Peyer's patch (tissue), 4 donors: ENCODE measurements at regions not wholly inside any gene's neighbourhood (a gene's known extent, or its start where the extent isn't known, plus 50 kb on each side); places are given as distances from the start of the nearest gene placed in this dataset.

Experiments
- DNase-seq, 3 donors: peaks; one replicate each; pipeline ENCODE4 v3.0.0-alpha.2; 2017 to 2019
- H3K27ac ChIP-seq, 4 donors: fragments of 200-600 bp; sonication (generic); one replicate each; pipeline ENCODE4 v1.5.1; 2016 to 2019
- H3K27me3 ChIP-seq, 2 donors: fragments of 200-600 bp; sonication (generic); one replicate each; pipeline ENCODE4 v1.5.1; 2019
- H3K36me3 ChIP-seq, 3 donors: fragments of 200-600 bp; sonication (generic); one replicate each; pipeline ENCODE4 v1.5.1; 2016 to 2019
- H3K4me1 ChIP-seq, 4 donors: fragments of 200-600 bp; sonication (generic); one replicate each; pipeline ENCODE4 v1.5.1; 2016 to 2019
- H3K4me3 ChIP-seq, 4 donors: fragments of 200-600 bp; sonication (generic); 1 replicate in 3 of 4; 2 replicates in 1 of 4; pipeline ENCODE4 v1.5.1; 2016 to 2019; ENCODE audit warnings: mild to moderate bottlenecking in 1 of 4
- H3K9me3 ChIP-seq, 4 donors: fragments of 200-600 bp; sonication (generic); one replicate each; pipeline ENCODE4 v1.5.1; 2016 to 2019; ENCODE audit warnings: mild to moderate bottlenecking in 1 of 4
- POLR2A ChIP-seq, 2 donors: fragments of 450-650 bp; IDR thresholded peaks; one replicate each; pipeline ENCODE4 v1.5.1; 2017; ENCODE audit warnings: antibody characterized with exemption in 2 of 2, mild to moderate bottlenecking in 2 of 2, moderate library complexity in 2 of 2
- TF ChIP-seq, protein P1 (sequence below), 6 experiments: fragments of 450-650 bp in 4 of 6; fragments of 200-600 bp in 2 of 6; sonication (generic) in 1 of 6; IDR thresholded peaks; one replicate each; pipeline ENCODE4 v1.5.1; 2017 to 2019; ENCODE audit warnings: antibody characterized with exemption in 6 of 6, mild to moderate bottlenecking in 3 of 6, moderate library complexity in 1 of 6

DNA sequence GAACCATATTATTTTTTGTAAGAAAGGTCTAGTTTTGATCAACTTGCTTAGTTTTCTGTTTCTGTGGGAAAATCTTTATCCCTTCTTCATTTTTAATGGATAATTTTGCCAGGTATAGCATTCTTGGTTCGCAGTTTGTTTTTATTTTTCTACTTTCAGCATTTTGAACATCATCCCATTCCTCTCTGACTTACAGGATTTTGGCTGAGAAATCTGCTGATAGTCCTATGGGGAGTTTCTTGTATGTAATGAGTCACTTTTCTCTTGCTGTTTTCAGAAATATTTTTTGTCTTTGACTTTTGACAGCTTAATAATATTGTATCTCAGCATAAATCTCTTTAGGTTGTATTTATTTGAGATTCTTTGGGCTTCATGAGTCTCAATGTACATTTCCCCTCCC is 389.1 kb downstream of the PBX1 start:
- no peaks in the 10 kb centered on the region for H3K9me3 ChIP-seq
- no peak overlapping the region for H3K27ac ChIP-seq
- TF ChIP-seq, protein P1, sequence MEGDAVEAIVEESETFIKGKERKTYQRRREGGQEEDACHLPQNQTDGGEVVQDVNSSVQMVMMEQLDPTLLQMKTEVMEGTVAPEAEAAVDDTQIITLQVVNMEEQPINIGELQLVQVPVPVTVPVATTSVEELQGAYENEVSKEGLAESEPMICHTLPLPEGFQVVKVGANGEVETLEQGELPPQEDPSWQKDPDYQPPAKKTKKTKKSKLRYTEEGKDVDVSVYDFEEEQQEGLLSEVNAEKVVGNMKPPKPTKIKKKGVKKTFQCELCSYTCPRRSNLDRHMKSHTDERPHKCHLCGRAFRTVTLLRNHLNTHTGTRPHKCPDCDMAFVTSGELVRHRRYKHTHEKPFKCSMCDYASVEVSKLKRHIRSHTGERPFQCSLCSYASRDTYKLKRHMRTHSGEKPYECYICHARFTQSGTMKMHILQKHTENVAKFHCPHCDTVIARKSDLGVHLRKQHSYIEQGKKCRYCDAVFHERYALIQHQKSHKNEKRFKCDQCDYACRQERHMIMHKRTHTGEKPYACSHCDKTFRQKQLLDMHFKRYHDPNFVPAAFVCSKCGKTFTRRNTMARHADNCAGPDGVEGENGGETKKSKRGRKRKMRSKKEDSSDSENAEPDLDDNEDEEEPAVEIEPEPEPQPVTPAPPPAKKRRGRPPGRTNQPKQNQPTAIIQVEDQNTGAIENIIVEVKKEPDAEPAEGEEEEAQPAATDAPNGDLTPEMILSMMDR (IDR thresholded peaks at IDR 0.05), result no peak
- no peak for TF ChIP-seq POLR2A (IDR thresholded peaks at IDR 0.05)
- no peaks in the 10 kb centered on the region for H3K36me3 ChIP-seq
- H3K4me1 ChIP-seq, result no peaks in the 10 kb centered on the region
- H3K27me3 ChIP-seq, result no peaks in the 10 kb centered on the region
- H3K4me3 ChIP-seq, result no peak overlapping the region
- DNase-seq, result no peak

DNA sequence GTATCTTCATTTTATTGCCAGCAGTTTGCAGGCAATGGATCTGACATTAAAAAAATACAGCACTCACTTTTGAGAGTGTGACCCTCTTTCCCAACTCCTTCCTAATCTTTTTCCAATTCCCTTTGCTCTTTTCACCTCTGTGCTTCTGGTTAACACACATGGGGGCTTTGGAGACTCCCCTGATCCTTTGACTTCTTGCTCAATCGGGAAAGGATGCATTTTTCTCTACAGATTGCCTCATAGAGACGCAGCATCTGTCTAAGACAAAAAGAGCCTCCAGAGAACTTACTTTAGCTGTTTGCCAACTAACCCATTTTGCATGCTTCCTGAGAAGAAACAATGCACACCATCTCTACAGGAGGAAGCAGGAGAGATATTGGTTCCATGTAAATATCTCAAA is 378.3 kb downstream of the PBX1 start:
- H3K36me3 ChIP-seq, result no peaks in the 10 kb centered on the region
- no peaks in the 10 kb centered on the region for H3K9me3 ChIP-seq
- DNase-seq, result no peak
- no peak overlapping the region for H3K4me3 ChIP-seq
- H3K4me1 ChIP-seq, result no peaks in the 10 kb centered on the region
- no peak overlapping the region for H3K27ac ChIP-seq
- H3K27me3 ChIP-seq, result no peaks in the 10 kb centered on the region
- TF ChIP-seq, protein P1 (IDR thresholded peaks at IDR 0.05), result no peak
- TF ChIP-seq POLR2A (IDR thresholded peaks at IDR 0.05), result no peak

DNA sequence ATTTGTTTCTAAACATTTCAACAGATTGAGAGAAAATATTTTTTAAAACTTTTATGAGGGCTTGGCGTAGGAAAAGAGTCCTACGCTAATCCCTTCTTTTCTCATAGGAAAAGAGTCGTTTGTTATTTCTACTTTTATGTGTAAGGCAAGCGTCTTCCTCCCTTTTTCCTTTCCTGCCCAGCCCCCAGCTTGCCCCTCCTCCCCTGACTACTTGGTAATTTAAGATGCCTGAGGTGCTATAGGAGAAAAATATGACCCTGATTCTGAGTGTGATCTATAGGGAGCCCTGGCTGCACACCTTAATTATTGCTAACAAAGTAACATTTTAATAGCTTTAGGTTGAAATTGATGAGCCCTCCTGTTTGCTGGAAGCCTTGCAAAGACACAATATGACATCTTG is 373.6 kb downstream of the PBX1 start:
- no peak for TF ChIP-seq POLR2A (IDR thresholded peaks at IDR 0.05)
- TF ChIP-seq, protein P1 (IDR thresholded peaks at IDR 0.05), result no peak
- H3K27ac ChIP-seq, result no peak overlapping the region
- no peaks in the 10 kb centered on the region for H3K4me1 ChIP-seq
- no peak for DNase-seq
- no peaks in the 10 kb centered on the region for H3K36me3 ChIP-seq
- H3K4me3 ChIP-seq, result no peak overlapping the region
- no peaks in the 10 kb centered on the region for H3K27me3 ChIP-seq
- H3K9me3 ChIP-seq, result no peaks in the 10 kb centered on the region

DNA sequence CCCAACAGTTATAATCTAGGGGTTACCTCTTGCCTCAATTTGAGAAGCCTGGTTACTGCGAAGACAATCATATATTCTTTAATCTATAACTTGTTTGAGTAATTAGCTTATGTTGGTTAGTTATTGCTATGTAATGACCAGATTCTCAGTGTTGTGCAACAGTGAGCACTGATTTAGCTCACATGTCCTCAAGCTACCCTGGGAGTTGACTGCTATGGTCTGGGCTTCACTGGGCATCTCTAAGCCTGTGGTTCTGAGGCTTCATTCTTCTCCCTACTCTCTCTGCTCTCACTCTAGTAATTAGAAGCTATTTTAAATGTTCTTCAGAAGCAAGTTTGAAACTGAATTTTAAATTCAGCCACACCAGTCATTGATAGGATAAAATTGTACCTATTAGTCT is 371.8 kb downstream of the PBX1 start:
- H3K36me3 ChIP-seq, result no peaks in the 10 kb centered on the region
- TF ChIP-seq POLR2A (IDR thresholded peaks at IDR 0.05), result no peak
- TF ChIP-seq, protein P1 (IDR thresholded peaks at IDR 0.05), result no peak
- H3K27me3 ChIP-seq, result no peaks in the 10 kb centered on the region
- H3K4me3 ChIP-seq, result no peak overlapping the region
- no peaks in the 10 kb centered on the region for H3K4me1 ChIP-seq
- DNase-seq, result no peak
- H3K27ac ChIP-seq, result no peak overlapping the region
- H3K9me3 ChIP-seq, result no peaks in the 10 kb centered on the region

DNA sequence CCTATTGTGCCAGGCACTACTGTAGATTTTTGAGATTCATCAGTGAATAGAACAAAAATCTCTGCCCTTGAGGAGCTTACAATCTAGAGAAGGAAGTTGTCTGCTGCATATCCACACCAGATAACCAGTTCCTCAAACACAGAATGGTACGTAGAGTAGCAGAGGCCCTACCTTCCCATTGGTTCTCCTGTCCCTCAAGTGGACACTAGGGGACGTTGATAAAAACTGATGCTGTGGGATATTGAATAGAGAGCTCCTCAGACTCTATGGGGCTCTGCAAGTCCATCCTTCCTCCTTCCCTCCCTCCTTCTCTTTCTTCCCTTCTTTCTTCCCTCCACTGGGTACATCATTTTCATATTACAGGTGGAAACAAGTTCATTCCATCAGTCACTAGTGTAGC is 371.3 kb downstream of the PBX1 start:
- TF ChIP-seq, protein P1 (IDR thresholded peaks at IDR 0.05), result no peak
- no peak for TF ChIP-seq POLR2A (IDR thresholded peaks at IDR 0.05)
- no peaks in the 10 kb centered on the region for H3K36me3 ChIP-seq
- H3K27ac ChIP-seq, result no peak overlapping the region
- H3K4me3 ChIP-seq, result no peak overlapping the region
- H3K27me3 ChIP-seq, result no peaks in the 10 kb centered on the region
- no peaks in the 10 kb centered on the region for H3K4me1 ChIP-seq
- no peak for DNase-seq
- H3K9me3 ChIP-seq, result no peaks in the 10 kb centered on the region

DNA sequence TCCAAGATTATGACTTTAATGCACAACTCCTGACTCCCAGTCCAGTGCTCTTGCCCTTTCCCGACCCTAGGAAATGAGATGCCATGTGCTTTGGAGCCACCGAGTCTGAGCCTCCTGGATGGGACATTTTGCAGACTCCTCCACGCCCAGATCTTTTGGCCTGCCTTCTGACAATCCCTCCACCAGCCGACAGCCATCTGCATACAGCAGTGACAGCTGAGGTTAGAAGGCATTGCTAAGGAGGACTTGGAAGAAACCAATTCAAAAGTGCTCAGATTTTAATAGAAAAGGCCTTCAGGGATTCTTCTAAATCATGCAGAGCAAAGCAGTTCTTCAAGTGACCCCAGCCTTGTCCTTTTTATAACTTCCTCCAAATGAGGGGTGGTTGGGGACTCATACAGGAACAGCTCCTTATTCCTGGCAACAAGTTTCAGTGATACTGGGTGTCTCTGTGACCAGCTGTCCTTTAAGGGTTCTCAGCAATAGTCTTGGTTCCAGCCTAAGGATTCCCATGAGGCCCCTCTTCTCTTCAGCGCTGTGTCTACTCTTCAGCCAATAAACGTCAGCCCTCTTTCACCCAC is 369.3 kb downstream of the PBX1 start:
- H3K27me3 ChIP-seq, result no peaks in the 10 kb centered on the region
- H3K4me3 ChIP-seq, result no peak overlapping the region
- DNase-seq, result no peak
- no peaks in the 10 kb centered on the region for H3K4me1 ChIP-seq
- no peaks in the 10 kb centered on the region for H3K36me3 ChIP-seq
- no peak overlapping the region for H3K27ac ChIP-seq
- no peak for TF ChIP-seq POLR2A (IDR thresholded peaks at IDR 0.05)
- TF ChIP-seq, protein P1 (IDR thresholded peaks at IDR 0.05), result no peak
- H3K9me3 ChIP-seq, result no peaks in the 10 kb centered on the region
